ENCODE measurements at regions not wholly inside any gene's neighbourhood (a gene's known extent, or its start where the extent isn't known, plus 50 kb on each side); places are given as distances from the start of the nearest gene placed in this dataset.
A peak's percentile ranks its signal among the peaks of the same experiment; 100 is the strongest.

- peak; percentile 35 for DNase-seq
- H3K4me3 ChIP-seq (ENCODE audit: low read depth, low read length), result no peak overlapping the region
- H3K9me3 ChIP-seq (ENCODE audit: severe bottlenecking), result no peaks in the 10 kb centered on the region
- TF ChIP-seq CTCF (IDR thresholded peaks at IDR 0.05; ENCODE audit: low read depth, low read length), result peak; percentile 79
- no peak overlapping the region for H3K27ac ChIP-seq
- peaks cover 35% of the 10 kb centered on the region for H3K27me3 ChIP-seq (ENCODE audit: insufficient read depth, low read depth, severe bottlenecking)
- H3K36me3 ChIP-seq, result no peaks in the 10 kb centered on the region
Observed at GRCh38 chr14:25132732-25133422, 82.9 kb upstream of the STXBP6 start.

- no peak for DNase-seq
- Histone ChIP-seq H3K27me3 (ENCODE audit: insufficient read depth, low read depth, severe bottlenecking) (peaks cover 35% of the 10 kb centered on the region), H3K4me3 (ENCODE audit: low read depth, low read length) (no peak overlapping the region), H3K9me3 (ENCODE audit: severe bottlenecking) (no peaks in the 10 kb centered on the region), H3K27ac (no peak overlapping the region), H3K36me3 (no peaks in the 10 kb centered on the region)
- no peak for TF ChIP-seq CTCF (IDR thresholded peaks at IDR 0.05; ENCODE audit: low read depth, low read length)
Observed at GRCh38 chr14:25132094-25132493, 82.1 kb upstream of the STXBP6 start.

- Histone ChIP-seq H3K9me3 (ENCODE audit: severe bottlenecking) (no peaks in the 10 kb centered on the region), H3K4me3 (ENCODE audit: low read depth, low read length) (no peak overlapping the region), H3K27me3 (ENCODE audit: insufficient read depth, low read depth, severe bottlenecking) (peaks cover 13% of the 10 kb centered on the region), H3K27ac (no peak overlapping the region), H3K36me3 (no peaks in the 10 kb centered on the region)
- no peak for TF ChIP-seq CTCF (IDR thresholded peaks at IDR 0.05; ENCODE audit: low read depth, low read length)
- no peak for DNase-seq
Observed at GRCh38 chr14:25122843-25123242, 72.9 kb upstream of the STXBP6 start.

- no peak overlapping the region for H3K27ac ChIP-seq
- DNase-seq, result no peak
- no peaks in the 10 kb centered on the region for H3K9me3 ChIP-seq (ENCODE audit: severe bottlenecking)
- H3K36me3 ChIP-seq, result no peaks in the 10 kb centered on the region
- peaks cover 13% of the 10 kb centered on the region for H3K27me3 ChIP-seq (ENCODE audit: insufficient read depth, low read depth, severe bottlenecking)
- no peak overlapping the region for H3K4me3 ChIP-seq (ENCODE audit: low read depth, low read length)
- no peak for TF ChIP-seq CTCF (IDR thresholded peaks at IDR 0.05; ENCODE audit: low read depth, low read length)
Observed at GRCh38 chr14:25122211-25122610, 72.3 kb upstream of the STXBP6 start.

GRCh38 chr14:25121337-25122129 lies 71.6 kb upstream of the STXBP6 start:
- no peak for TF ChIP-seq CTCF (IDR thresholded peaks at IDR 0.05; ENCODE audit: low read depth, low read length)
- Histone ChIP-seq H3K4me3 (ENCODE audit: low read depth, low read length) (no peak overlapping the region), H3K27ac (no peak overlapping the region)

More at GRCh38 chr14:25121337-25122129, 71.6 kb upstream of the STXBP6 start:
- Histone ChIP-seq H3K27me3 (ENCODE audit: insufficient read depth, low read depth, severe bottlenecking) (peaks cover 13% of the 10 kb centered on the region), H3K36me3 (no peaks in the 10 kb centered on the region), H3K9me3 (ENCODE audit: severe bottlenecking) (no peaks in the 10 kb centered on the region)
- no peak for DNase-seq

Measured in WERI-Rb-1 (cell line).